Left renal pelvis (tissue), 4 donors: ENCODE measurements at regions not wholly inside any gene's neighbourhood (a gene's known extent, or its start where the extent isn't known, plus 50 kb on each side); places are given as distances from the start of the nearest gene placed in this dataset.

Experiments used
- DNase-seq, 4 donors: peaks; one replicate each; pipeline ENCODE4 v3.0.0-alpha.2; 2013; ENCODE audit warnings: low read depth in 4 of 4, low spot score in 3 of 4

DNA sequence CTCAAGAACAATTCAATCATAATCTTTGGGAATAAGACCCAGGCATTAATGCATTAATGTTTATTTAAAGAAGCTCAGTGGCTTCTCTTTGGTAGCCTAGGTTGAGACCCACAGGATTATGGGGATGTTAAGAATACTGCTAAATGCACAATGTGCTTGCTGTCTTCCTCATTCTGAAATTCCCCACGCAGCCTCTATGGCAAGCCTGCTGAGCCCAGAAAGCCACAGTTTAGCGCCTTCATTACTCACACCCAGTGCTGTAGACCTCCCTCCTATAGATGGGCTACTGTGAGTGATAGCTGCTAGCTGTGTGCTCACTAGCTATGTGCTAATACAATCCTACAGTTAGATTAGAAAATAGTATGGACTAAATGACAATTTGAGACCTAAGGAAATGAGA is 90.6 kb downstream of the TNFSF13B start:
- DNase-seq, result no peak

DNA sequence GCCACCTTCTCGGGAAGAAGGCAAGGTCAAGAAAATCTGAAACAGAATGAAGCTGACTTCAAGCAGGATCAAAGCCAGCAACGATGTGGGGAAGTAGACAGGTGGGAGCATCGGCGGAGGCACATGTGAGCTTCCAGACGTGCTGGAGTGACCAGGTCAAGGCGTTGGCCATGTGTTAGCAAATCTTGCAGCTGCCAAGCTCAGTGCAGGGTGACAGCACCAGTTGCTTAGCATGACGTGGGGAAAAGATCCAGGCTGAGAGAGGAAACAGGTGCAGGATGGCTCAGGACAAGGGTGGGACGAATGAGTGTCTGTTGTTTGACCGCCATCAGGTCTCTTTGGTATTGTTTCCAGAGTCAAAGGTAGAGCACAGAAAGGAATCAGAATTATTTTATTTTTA is 92.3 kb downstream of the TNFSF13B start:
- DNase-seq, result no peak

DNA sequence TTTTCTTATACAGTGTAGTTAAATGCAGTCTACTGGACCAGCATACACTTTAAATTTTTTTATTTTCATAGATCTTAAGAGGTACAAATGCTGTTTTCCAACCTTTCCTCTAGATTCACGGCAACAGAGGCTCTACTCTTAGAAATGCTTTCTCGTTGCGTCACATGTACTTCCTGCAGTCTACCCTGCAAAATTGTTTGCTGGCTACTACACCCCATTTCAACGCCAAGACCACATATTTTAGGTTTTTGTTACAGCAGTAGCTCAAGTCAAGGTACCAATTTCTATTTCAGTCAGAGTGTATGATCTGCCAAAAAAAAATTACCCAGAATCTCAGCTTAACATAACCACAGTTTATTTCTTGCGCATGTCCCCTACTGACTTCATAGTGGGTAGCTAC is 94.1 kb downstream of the TNFSF13B start:
- DNase-seq, result no peak

DNA sequence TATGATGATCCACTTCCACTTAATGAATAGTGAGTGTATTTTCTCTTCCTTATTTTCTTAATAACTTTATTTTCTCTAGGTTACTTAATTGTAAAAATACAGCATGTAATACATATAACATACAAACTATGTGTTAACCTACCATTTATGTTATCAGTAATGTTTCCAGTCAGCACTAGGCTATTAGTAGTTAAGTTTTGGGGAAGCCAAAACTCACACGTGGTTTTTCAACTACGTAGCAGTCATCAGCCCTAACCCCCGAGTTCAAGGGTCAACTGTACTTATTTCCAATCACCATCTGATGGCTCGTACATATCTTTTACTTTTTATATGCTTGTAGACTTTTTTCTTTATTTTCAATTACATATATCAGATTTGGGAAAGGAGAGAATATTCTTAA is 95.7 kb downstream of the TNFSF13B start:
- no peak for DNase-seq

DNA sequence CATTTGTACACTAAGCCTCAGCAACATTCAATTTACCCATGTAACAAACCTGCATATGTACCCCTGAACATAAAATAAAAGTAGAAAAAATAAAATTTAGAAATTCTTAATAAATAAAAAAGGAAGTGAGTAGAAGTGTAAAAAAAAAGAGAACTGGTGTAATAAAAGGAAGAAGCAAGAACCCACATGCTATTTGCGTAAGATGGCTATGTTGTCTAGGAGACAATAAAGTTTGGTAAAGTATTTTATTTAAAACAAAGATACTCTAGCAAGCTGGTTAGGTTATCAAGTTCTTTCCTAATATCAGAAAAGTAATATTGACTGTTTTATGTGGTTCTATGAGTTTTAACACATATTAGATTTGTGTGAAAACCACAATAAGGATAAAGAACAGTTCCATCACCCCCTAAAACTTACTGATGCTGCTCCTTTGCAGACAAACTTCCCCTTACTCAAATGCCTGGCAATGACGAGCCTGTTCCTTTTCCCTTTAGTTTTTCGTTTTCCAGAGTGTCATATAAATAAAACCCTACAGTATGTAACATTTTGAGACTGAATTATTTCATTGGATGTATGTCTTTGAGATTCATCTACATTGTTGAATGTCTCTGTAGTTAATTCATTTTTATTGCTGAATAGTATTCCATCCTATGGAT is 98.9 kb downstream of the TNFSF13B start:
- no peak for DNase-seq

DNA sequence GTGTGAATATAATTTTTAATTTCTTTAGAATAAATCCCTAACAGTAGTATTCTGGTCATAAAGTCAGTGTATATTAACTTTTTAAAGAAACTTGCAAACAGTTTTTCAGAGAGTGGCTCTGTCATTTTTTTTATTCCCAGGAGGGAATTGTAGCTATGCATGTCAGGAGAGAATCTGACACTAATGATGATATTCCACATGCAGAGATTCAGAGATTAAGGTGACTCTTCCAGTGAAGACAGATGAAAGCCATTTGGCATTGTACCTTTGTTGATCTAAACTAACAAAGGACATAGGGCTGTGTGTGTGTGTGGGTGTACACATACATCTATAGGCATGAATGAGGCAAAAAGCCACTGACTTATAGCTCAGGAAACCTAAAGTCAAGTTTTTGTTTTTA is 99.9 kb downstream of the TNFSF13B start:
- DNase-seq, result no peak

DNA sequence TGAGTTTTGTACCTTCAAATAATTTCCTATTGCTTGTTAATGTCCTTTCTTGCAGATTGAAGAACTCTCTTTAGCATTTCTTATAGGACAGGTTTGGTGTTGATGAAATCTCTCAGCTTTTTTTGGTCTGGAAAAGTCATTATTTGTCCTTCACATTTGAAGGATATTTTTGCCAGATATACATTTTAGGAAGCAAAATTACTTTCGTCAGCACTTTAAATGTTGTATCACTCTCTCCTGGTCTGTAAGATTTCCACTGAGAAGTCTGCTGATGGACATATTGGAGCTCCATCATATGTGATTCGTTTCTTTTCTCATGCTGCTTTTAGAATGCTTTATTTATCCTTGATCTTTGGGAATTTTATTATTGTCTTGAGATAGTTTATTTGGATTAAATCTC is 105.5 kb downstream of the TNFSF13B start:
- no peak for DNase-seq

DNA sequence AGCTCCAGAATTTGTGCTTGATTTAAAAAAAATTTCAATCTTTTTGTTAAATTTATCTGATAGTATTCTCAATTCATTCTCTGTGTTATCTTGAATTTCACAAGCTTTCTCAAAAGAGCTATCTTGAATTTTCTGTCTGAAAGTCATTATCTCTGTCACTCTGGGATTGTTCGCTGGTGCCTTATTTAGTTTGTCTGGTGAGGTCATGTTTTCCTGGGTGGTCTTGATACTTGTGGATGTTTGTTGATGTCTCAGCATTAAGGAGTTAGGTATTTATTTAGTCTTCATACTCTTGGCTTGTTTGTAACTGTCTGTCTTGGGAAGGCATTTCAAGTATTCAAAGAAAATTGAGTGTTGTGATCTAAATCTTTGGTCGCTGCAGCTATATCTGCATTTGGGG is 106.3 kb downstream of the TNFSF13B start:
- DNase-seq, result no peak

DNA sequence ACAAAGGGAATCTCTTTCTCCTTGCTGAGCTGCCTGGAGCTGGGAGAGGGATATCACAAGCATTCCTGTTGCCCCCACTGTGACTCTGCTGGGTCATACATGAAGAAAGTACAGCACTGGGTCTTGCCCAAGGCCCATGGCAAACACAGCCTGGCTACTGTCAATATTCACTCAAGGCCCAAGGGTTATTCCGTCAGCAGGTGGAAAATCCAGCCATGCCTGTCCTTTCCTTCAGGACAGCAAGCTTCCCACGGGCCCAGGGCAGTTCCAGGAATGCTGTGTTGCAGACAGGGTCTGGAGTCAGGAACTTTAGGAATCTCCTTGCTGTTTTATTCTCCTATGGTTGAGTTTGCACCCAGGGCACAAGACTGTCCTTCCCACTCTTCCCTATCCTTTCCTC is 106.8 kb downstream of the TNFSF13B start:
- no peak for DNase-seq

DNA sequence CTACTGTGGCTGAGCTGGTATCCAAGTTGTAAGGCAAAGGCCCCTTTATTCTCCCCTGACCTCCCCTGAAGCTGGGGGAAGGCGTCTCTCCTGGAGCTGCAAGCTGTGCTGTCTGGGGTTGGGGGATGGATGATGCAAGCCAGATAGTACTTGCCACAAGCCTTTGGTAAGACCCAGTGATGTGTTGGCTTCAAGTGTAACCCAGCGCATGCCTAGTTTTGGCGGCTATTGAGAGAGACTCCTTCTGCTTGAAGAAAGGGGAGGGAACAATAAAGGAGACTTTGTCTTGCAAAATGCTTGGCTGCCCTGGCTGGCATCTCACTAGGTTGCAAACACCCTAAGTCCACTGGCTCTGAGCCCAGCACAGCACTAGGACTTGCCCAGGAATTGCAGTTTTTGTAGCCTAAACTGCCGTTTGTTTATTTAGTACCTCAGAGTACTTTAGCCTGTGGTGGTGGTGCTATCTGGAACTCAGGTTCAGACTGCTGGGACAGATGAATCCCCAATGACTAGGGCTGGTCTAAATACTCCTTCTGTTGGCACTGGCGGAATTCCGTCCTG is 108.2 kb downstream of the TNFSF13B start:
- no peak for DNase-seq

DNA sequence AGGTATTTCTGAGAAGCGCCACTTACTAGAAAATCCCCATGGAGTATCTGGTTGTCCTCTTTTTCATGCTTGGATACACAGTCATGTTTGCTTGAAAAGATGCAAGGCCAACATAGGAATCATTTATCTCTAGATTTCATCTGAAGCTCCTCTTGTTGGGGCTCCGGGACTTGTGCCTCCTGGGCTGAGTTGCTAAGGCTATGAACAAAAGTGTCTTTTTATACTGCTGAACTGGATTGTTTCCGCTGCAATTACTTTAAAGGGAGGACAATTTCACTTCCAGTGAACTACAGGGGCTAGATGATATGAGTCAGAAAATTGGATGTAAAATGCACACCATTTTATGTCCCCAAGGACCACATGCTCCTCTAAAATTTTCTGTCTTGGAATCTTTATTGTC is 114.1 kb downstream of the TNFSF13B start:
- no peak for DNase-seq

DNA sequence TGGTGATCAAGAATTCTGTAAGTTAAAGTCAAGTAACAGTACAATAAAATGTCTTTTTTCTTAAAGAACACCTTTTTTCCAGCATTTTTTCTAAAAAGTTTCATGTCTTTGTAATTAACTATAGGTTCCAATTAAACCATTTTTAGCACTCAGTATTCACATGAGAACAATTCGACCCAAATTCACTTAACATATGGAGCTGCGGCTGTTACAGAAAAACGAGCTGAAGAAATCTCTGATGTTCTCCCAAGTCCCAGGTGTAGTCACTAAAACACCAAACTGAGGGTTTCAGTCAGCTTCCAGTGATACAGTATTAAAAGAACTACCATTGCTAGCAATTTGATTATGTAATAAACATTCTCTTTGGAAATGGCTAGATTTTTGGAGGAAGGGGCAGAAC is 117.6 kb downstream of the TNFSF13B start:
- DNase-seq, result no peak

DNA sequence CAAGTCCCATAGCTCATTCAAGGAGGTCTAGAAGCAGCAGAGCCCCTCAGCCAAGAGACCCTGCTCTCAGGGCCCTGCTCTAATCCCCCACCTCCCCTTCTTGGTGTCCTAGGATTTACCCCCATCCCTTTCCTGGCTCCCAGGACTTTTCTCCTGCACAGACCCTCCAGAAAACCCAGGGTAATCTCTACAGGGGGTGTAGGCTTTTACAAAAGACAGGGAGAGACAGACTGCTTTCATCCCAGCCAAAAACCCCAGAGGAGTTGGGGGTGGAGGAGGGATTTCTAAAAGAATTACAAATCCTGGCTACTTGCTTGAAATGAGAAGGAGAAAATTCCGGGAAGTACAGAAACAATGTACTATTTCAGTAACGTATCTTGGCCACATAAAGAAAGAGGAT is 133.3 kb downstream of the TNFSF13B start:
- no peak for DNase-seq

DNA sequence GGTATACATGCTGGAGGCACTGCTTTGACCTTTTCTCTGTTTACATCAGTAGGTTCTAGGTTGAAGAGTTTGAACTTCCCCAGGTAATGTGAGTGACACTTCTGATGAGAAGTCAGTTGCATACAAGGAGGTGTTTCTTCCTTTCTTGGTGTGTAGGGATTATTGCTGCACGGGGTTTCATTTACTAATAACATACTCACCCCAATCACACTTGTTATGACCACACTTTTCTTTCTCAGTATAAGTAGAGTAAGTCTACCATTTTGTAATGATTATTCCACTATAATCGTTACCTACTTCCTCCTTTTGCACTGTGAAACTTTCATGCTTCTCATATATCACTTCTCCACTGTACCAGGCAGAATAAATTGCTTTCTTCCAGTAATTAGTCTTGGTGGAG is 138.0 kb downstream of the TNFSF13B start:
- no peak for DNase-seq

DNA sequence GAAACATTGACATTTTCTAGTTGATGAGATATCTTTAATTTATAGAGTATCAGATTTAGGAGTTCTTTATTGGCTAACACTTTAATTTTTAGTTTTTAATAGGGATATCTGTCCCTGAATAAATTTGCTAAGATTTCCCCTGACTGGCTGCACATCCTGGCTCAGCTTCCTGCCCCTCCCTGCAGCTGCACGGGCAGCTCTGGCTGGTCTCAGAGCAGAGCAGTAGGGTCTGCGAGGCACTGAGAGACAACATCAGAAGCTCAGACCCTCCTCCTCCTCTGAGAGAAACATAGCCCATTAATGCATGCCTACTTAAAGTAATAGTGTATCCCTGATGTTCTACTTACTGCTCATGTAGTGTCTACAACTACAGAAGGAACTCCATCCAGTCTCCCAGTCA is 139.2 kb downstream of the TNFSF13B start:
- no peak for DNase-seq

DNA sequence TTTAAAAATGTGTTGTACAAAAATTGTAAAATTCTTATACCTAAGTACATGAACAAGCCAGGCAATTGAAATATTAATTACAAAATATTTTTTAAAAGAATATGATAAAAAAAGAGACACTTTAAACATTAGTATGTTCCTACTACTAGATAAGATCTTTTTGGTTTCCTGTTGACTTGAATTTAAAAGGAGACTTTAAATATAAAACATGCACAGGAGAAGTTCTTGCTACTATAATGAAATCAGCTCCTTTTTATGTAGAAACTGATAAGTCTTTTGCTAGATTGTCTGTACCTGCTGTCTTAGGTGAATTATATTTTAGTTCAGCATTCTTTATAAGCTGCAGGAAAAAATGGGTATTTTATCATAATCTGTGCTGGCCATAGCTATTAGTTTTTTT is 140.2 kb downstream of the TNFSF13B start:
- DNase-seq, result no peak

DNA sequence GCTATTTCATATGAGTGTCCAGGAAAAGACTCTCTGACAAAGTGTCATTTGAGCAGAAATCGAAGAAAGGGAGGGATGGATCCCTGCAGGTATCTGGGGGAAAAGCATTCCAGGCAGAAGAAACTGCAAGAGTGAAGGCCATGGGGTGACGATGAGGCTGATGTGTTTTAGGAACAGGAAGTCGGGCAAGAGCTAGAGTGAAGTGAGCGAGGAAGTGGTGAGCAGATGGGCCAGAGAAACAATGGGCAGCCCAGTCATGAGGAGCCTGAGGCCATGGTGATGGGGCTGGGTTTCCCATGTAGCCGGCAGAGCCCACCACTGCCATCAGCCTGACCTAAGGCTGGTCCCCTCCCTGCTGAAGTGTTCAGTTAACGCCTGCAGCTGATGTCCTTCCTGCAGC is 150.2 kb downstream of the TNFSF13B start:
- DNase-seq, result no peak

DNA sequence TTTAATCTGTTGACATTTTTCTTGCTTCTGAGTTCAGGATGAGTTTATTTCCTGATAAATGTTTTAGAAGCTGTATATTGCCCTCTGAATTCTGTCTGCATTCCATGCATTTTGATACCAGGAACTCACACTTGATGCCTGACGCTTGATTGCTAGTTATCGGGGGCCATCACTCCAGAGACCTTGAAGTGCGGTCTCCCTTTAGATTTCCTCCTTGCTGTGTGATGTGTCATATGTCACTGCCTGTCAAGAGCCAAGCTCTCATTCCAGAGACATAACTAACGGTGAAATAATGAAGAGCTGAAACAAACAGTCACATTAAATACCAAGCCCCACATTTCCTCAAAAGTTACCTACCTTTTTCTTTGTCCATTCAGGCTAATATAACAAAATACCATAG is 155.5 kb downstream of the TNFSF13B start:
- DNase-seq, result no peak

DNA sequence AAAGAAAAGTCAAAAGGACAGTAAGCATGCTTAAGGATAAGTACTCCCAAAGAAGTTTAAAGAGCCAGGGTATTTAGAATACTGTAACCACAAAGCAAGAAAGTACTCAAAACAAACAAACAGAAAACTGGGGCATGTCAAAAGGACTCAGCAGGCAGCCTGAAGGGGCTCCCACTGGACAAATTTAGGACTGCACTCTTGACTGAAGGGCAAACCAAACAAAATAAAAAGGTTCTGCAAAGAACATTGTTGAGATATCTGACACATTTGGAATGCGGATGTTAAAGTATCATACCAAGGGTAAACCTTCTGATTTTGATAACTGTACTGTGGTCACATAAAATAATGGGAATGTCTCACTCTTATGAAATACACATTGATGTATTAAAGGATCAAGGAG is 157.4 kb downstream of the TNFSF13B start:
- no peak for DNase-seq

DNA sequence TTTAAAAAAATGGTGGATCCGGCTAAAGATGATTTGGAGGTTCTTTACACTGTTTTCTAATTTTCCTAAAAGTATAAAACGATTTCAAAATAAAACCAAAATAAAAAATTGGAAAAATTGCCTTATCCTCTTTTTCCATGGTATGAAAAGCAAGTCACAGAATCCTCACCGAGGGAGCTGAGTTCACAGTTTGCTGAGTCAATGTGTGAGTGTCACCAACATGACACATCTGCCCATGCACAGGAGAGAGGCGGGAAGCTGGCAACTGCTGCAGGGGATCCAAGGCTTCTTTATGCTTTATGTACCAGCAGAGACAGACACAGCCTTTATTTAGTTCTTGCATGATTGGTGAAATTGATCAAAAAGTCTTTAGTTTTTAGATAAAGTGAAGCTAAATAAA is 157.8 kb downstream of the TNFSF13B start:
- DNase-seq, result no peak

DNA sequence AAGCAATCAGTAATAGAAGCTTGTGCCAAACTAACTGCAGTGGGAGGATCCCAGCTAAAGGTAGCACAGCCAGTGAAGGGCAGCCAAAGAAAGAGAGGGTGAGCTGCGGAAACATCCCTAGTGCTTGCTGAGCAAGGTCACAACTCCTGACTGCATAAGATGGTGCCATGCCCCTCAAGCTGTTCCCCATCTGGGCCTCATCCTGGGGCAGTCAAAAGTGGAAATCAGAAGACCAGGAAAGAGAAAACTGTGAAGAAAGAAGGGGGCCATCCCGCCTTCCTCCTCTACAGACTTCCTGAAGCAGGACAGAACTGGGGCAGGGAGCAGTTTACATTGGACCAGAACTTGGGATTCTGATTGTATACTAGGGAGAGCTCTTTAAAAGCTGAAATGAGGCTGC is 159.2 kb downstream of the TNFSF13B start:
- DNase-seq, result no peak

DNA sequence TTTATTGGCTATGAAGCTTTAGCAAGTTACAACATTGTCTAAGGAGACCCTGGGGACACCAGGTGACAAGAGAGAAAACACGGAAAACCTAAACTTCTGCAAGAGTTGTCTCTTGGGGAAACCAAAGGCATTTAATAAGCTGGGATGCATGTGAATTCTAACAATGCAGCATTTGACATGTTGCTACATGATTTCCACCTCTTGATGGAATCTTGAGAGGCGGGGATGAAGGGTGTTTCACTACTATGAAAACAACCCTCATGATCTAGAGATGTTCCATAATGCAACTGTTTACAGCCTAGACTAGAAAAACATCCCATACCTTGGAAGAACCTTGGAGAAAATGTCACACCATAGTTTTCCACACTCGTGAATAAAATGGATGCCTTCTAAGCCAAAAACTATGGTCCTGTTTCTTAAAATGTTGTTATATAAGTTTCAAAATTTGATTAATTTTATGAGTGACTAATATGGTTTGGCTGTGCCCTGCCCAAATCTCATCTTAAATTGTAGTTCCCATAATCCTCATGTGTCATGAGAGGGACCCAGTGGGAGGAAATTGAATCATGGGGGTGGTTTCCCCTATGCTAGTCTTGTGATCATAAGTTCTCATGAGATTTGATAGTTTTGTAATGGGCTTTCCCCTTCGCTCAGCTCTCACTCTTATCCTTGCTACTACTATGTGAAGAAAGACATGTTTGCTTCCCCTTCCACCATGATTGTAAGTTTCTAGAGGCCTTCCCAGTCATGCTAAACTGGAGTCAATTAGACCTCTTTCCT is 164.6 kb downstream of the TNFSF13B start:
- DNase-seq, result no peak
